T-cell (primary cell): ENCODE measurements at regions not wholly inside any gene's neighbourhood (a gene's known extent, or its start where the extent isn't known, plus 50 kb on each side); places are given as distances from the start of the nearest gene placed in this dataset.

Experiments
- ATAC-seq, 4 experiments: fragments of 200-7000 bp in 3 of 4; fragments of 150-1000 bp in 1 of 4; cut with Tn5 transposase; replicated peaks in 1 of 4; 1 replicate in 3 of 4; 2 replicates in 1 of 4; pipeline ENCODE4 v1.10.0; 2021; ENCODE audit warnings: moderate library complexity in 3 of 4, mild to moderate bottlenecking in 2 of 4, moderate number of reproducible peaks in 1 of 4
- CTCF ChIA-PET, 2 donors: fragments of 300-600 bp; sonication (Branson Sonifier 250); formaldehyde crosslinking; loops; one replicate each; lab custom pipeline; 2022; ENCODE audit warnings: antibody characterized with exemption in 2 of 2; lab: Charles Lee
- POLR2A ChIA-PET, 2 donors: fragments of 300-600 bp; sonication (Branson Sonifier 250); formaldehyde crosslinking; loops; one replicate each; lab custom pipeline; 2022; ENCODE audit warnings: antibody characterized with exemption in 2 of 2; lab: Charles Lee
- DNase-seq, 35 experiments: peaks; one replicate each; pipeline versions ENCODE4 v3.0.0 to v3.0.0-alpha.2; 2013 to 2023
- H3K27ac ChIP-seq: one replicate; pipeline ENCODE4 v1.5.1; 2013; ENCODE audit warnings: low read length
- H3K27me3 ChIP-seq, 2 experiments: replicated peaks in 1 of 2; 1 replicate in 1 of 2; 2 replicates in 1 of 2; pipeline versions ENCODE4 v1.6.1 to v1.7.0; 2013; ENCODE audit warnings: low read length in 1 of 2, mixed read lengths in 1 of 2; ENCODE audit not compliant: control insufficient read depth in 2 of 2, insufficient read depth in 2 of 2; ENCODE audit errors: extremely low read depth in 1 of 2
- H3K36me3 ChIP-seq, 2 donors: 1 replicate in 1 of 2; 2 replicates in 1 of 2; pipeline versions ENCODE4 v1.6.1 to v1.7.0; 2013; ENCODE audit warnings: low read length in 1 of 2; ENCODE audit not compliant: control insufficient read depth in 2 of 2, insufficient read depth in 1 of 2; ENCODE audit errors: extremely low read depth in 1 of 2
- H3K4me1 ChIP-seq, 2 experiments: 1 replicate in 1 of 2; 2 replicates in 1 of 2; pipeline versions ENCODE4 v1.6.1 to v1.7.0; 2013; ENCODE audit warnings: low read length in 2 of 2, mixed read lengths in 1 of 2; ENCODE audit not compliant: insufficient read depth in 2 of 2, control insufficient read depth in 1 of 2; ENCODE audit errors: extremely low read depth in 1 of 2
- H3K4me3 ChIP-seq, 2 donors: 1 replicate in 1 of 2; 2 replicates in 1 of 2; pipeline versions ENCODE4 v1.5.1 to v1.7.0; 2013; ENCODE audit warnings: mild to moderate bottlenecking in 2 of 2, low read length in 1 of 2, moderate library complexity in 1 of 2; ENCODE audit not compliant: control insufficient read depth in 1 of 2; ENCODE audit errors: extremely low read depth in 1 of 2
- H3K9me3 ChIP-seq: 2 replicates; pipeline ENCODE4 v1.7.0; 2013
- H3K27ac Mint-ChIP-seq, 2 donors: one replicate each; pipeline ENCODE4 v1.8.0; 2020 to 2021; ENCODE audit warnings: mild to moderate bottlenecking in 2 of 2, mixed read lengths in 2 of 2
- H3K27me3 Mint-ChIP-seq, 2 donors: one replicate each; pipeline ENCODE4 v1.8.0; 2021 to 2022; ENCODE audit warnings: mixed read lengths in 2 of 2
- H3K36me3 Mint-ChIP-seq: one replicate; pipeline ENCODE4 v1.8.0; 2021; ENCODE audit warnings: mixed read lengths
- H3K4me1 Mint-ChIP-seq, 3 donors: one replicate each; pipeline ENCODE4 v1.8.0; 2020 to 2022; ENCODE audit warnings: mixed read lengths in 3 of 3, mild to moderate bottlenecking in 1 of 3
- H3K4me3 Mint-ChIP-seq, 3 donors: one replicate each; pipeline ENCODE4 v1.8.0; 2020 to 2022; ENCODE audit warnings: mild to moderate bottlenecking in 3 of 3, mixed read lengths in 3 of 3, moderate library complexity in 3 of 3
- H3K9me3 Mint-ChIP-seq, 3 donors: one replicate each; pipeline ENCODE4 v1.8.0; 2020 to 2022; ENCODE audit warnings: mixed read lengths in 3 of 3
- WGBS: methylation state at CpG from one replicate; pipeline ENCODE4 v1.1.5; 2013; ENCODE audit warnings: missing lambda C conversion rate; ENCODE audit not compliant: insufficient coverage; 5-methylcytosine and 5-hydroxymethylcytosine counted together

DNA sequence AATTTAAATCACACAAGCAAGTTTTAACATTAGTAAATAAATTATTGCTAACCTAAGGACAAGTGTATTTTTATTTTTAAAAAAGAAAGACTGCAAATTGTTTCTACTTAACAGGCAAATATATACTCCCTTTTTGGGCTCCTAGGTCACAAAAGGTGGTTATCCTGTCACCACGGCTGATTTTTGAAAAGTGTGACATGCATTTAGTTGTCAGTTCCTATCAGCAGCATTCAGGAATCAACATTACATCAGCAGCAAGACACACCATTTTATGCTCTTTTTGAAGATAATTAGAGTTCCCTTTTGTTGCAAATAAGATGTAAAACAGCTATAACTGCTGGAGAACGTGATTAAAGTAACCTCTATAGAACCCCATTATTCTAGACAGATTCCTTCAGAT is 357.5 kb upstream of the TMCO5A start:
- ChIA-PET CTCF (no interaction called here), POLR2A (no interaction called here)
- H3K4me1 ChIP-seq: no peaks in the 10 kb centered on the region
- WGBS: no CpG with 5 or more reads among the region's 2 CpGs
- no peak overlapping the region for H3K27ac ChIP-seq
- Mint-ChIP-seq H3K9me3 (peaks cover 0 to 3% (median 2%) of the 10 kb centered on the region in 3 donors), H3K4me3 (no peak overlapping the region), H3K36me3 (no peaks in the 10 kb centered on the region), H3K27me3 (no peaks in the 10 kb centered on the region), H3K27ac (no peak overlapping the region), H3K4me1 (no peaks in the 10 kb centered on the region)
- no peak overlapping the region for H3K4me3 ChIP-seq
- no peak for ATAC-seq
- H3K27me3 ChIP-seq: no peaks in the 10 kb centered on the region
- H3K9me3 ChIP-seq: no peaks in the 10 kb centered on the region
- no peaks in the 10 kb centered on the region for H3K36me3 ChIP-seq
- DNase-seq: no peak

DNA sequence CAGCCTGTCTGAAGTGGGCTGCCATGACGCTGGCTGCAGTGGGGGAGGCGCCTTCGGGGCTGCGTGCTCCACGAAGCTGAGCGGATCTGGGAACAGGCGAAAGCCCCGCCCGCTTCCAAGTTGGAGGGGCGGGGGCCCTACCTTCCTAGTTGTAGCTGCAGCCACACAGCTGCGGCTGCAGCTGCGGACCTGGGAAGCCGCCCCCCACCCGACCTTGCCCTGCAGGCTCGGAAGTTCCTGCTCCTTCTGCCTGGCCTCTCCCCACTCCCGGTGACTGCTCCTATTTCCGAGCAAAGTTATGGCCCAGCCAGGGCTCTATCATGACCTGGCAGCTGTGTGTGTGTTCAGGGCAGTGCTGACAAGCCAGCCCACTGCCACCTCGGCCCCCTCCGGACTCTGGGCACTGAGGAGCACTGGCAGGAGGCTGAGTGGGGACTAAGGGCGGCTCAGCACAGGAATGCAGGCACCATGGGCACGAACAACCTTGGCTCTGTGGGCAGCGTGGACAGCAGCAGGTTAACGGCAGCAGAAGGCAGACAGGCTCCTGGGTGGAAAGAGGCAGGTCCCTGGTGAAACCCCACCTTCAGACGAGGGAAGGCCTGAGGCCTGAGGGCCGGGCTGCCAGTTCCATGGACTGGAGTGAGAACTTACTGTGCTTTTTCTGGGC is 352.4 kb upstream of the TMCO5A start:
- POLR2A ChIA-PET: no interaction called here

DNA sequence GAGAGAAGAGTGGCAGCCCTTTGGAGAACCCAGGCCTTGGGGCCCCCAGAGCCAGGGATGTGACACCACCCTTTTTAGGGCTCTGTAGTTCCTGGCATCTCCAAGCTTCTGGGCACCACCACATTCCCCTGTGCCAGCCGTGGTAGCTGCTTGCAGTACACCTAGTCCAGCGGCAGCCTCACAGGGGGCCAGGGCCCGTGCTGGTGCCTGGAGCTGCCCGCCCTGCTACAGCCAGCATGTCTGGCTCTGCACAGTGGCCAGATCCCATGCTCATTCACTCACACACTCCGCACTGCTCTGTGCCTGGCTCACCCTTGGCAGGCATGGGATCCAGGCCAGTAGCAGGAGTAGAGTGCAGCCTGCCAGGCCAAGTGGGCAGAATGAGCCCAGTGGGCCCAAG is 351.6 kb upstream of the TMCO5A start:
- CTCF ChIA-PET: no interaction called here
- no peak overlapping the region for H3K4me3 Mint-ChIP-seq
- H3K27me3 ChIP-seq: no peaks in the 10 kb centered on the region

More for the DNA sequence above, 352.4 kb upstream of the TMCO5A start:
- Histone ChIP-seq H3K27ac (no peak overlapping the region), H3K36me3 (no peaks in the 10 kb centered on the region), H3K4me1 (no peaks in the 10 kb centered on the region), H3K9me3 (no peaks in the 10 kb centered on the region), H3K27me3 (no peaks in the 10 kb centered on the region), H3K4me3 (no peak overlapping the region)
- DNase-seq (no peak), ATAC-seq (no peak)
- no peak overlapping the region for H3K27ac Mint-ChIP-seq
- no peaks in the 10 kb centered on the region for H3K4me1 Mint-ChIP-seq
- H3K36me3 Mint-ChIP-seq: no peaks in the 10 kb centered on the region
- CTCF ChIA-PET: no interaction called here
- 88% methylated on average over 25 of the region's 25 CpGs for WGBS
- H3K4me3 Mint-ChIP-seq: no peak overlapping the region
- H3K27me3 Mint-ChIP-seq: peaks cover 0 to 3% of the 10 kb centered on the region in 2 donors
- peaks cover under 1 to 5% (median 4%) of the 10 kb centered on the region in 3 donors for H3K9me3 Mint-ChIP-seq

DNA sequence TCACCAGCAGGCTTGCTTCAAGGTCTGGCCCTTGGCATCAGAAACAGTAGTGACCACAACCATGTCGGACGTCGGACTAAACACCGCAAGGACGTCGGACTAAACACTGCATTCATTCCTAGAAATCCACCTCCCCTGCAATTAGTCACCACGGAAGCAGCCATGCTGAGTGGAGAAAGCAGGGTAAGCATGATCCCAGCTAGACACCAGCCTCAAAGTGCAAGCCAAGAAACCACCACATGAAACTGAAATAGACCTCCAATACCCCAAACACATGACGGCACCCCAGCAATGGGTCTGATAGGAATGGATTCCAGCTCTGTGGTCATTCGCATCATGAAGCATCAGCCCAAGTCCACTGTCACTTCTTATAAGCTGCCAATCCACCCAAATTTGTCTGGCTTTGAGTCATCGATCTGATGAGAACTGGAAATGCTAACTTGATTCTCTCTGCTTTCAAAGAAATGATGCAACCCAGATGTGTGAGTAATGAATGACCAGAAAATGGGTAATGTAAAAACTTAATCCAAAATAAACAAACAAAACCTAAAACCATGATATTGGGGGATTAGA is 348.3 kb upstream of the TMCO5A start:
- DNase-seq (no peak), ATAC-seq (no peak)
- Mint-ChIP-seq H3K4me1 (no peaks in the 10 kb centered on the region), H3K27me3 (peaks cover 0 to 3% of the 10 kb centered on the region in 2 donors), H3K9me3 (peaks cover 6 to 10% (median 6%) of the 10 kb centered on the region in 3 donors), H3K36me3 (no peaks in the 10 kb centered on the region), H3K4me3 (no peak overlapping the region), H3K27ac (no peak overlapping the region)
- CTCF ChIA-PET: no interaction called here
- Histone ChIP-seq H3K4me3 (no peak overlapping the region), H3K36me3 (no peaks in the 10 kb centered on the region), H3K4me1 (no peaks in the 10 kb centered on the region), H3K27ac (no peak overlapping the region), H3K9me3 (no peaks in the 10 kb centered on the region), H3K27me3 (no peaks in the 10 kb centered on the region)
- POLR2A ChIA-PET: no interaction called here
- WGBS: 60% methylated on average over 1 of the region's 10 CpGs

More for the DNA sequence above, 351.6 kb upstream of the TMCO5A start:
- Histone ChIP-seq H3K36me3 (no peaks in the 10 kb centered on the region), H3K4me1 (no peaks in the 10 kb centered on the region), H3K27ac (no peak overlapping the region), H3K9me3 (no peaks in the 10 kb centered on the region), H3K4me3 (no peak overlapping the region)
- no peak for ATAC-seq
- WGBS: 93% methylated on average over 4 of the region's 5 CpGs
- Mint-ChIP-seq H3K4me1 (no peaks in the 10 kb centered on the region), H3K27me3 (peaks cover 0 to 3% of the 10 kb centered on the region in 2 donors), H3K27ac (no peak overlapping the region), H3K36me3 (no peaks in the 10 kb centered on the region), H3K9me3 (peaks cover 4 to 10% (median 6%) of the 10 kb centered on the region in 3 donors)
- DNase-seq: no peak
- POLR2A ChIA-PET: no interaction called here

DNA sequence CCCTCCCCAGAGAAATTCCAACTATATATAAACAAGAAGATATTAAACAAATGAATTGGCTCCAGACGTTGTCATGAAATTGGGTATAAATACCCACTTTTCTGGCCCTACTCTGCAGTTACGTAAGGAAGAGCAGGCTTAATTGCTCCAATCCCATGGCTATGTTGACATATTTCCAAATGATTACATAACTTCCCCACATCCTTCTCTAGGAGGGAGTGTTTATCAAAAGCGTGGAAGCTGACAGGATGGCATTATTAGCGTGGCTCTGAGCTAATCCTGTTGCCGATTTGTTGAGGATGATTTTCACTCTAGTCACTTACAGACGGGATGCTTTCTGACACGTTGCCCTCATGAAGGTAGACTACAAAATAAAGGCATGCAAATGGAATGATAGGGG is 347.5 kb upstream of the TMCO5A start:
- Histone ChIP-seq H3K27ac (no peak overlapping the region), H3K9me3 (no peaks in the 10 kb centered on the region), H3K4me1 (no peaks in the 10 kb centered on the region), H3K27me3 (no peaks in the 10 kb centered on the region), H3K36me3 (no peaks in the 10 kb centered on the region), H3K4me3 (no peak overlapping the region)
- no peak overlapping the region for H3K27ac Mint-ChIP-seq
- no peak overlapping the region for H3K4me3 Mint-ChIP-seq
- H3K4me1 Mint-ChIP-seq: no peaks in the 10 kb centered on the region
- POLR2A ChIA-PET: interaction anchor here in 1 of 2 donors (0.6 kb wide), 1 partner anchor 26 kb away, joined by 3 read pairs; no protein-coding TSS in a partner anchor
- peaks cover 0 to 3% of the 10 kb centered on the region in 2 donors for H3K27me3 Mint-ChIP-seq
- CTCF ChIA-PET: no interaction called here
- DNase-seq: no peak
- H3K9me3 Mint-ChIP-seq: peaks cover 6 to 10% (median 6%) of the 10 kb centered on the region in 3 donors
- 80% methylated on average over 2 of the region's 7 CpGs for WGBS
- ATAC-seq: no peak
- H3K36me3 Mint-ChIP-seq: no peaks in the 10 kb centered on the region

DNA sequence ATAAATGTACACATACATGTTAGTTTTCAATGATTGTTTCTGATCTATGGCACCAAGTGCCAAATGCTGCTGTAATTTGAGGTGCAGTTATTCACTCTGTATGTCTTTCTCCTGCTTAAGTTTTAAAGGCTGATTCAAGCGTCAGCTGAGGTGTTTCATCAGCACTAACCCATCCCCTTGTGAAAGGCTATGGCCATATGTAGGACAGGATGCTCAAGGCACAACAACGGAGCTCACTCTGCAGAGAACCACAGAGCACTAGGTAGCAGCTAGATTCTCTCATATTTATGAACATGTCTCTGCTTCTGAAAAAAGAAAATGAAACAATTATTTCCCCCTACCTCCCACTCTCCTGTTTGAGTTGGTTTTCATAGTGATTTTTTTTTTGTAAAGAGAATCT is 340.0 kb upstream of the TMCO5A start:
- Histone ChIP-seq H3K9me3 (no peaks in the 10 kb centered on the region), H3K4me3 (no peak overlapping the region), H3K4me1 (no peaks in the 10 kb centered on the region), H3K36me3 (no peaks in the 10 kb centered on the region), H3K27ac (no peak overlapping the region), H3K27me3 (no peaks in the 10 kb centered on the region)
- no peaks in the 10 kb centered on the region for H3K36me3 Mint-ChIP-seq
- H3K4me3 Mint-ChIP-seq: no peak overlapping the region
- no peak for DNase-seq
- no peak overlapping the region for H3K27ac Mint-ChIP-seq
- POLR2A ChIA-PET: interaction anchor here in 1 of 2 donors (0.7 kb wide), 1 partner anchor 733 kb away, joined by 3 read pairs; no protein-coding TSS in a partner anchor
- H3K27me3 Mint-ChIP-seq: no peaks in the 10 kb centered on the region
- no peaks in the 10 kb centered on the region for H3K9me3 Mint-ChIP-seq
- no CpG with 5 or more reads among the region's 2 CpGs for WGBS
- no peak for ATAC-seq
- CTCF ChIA-PET: no interaction called here
- no peaks in the 10 kb centered on the region for H3K4me1 Mint-ChIP-seq
